Psoas muscle (tissue), 7 donors: ENCODE measurements at regions not wholly inside any gene's neighbourhood (a gene's known extent, or its start where the extent isn't known, plus 50 kb on each side); places are given as distances from the start of the nearest gene placed in this dataset.

Experiments used
- ATAC-seq, 4 donors: fragments of 200-7000 bp; cut with Tn5 transposase; one replicate each; pipeline ENCODE4 v1.9.1; 2020; ENCODE audit warnings: moderate library complexity in 3 of 4, mild to moderate bottlenecking in 2 of 4
- DNase-seq, 2 donors: peaks; one replicate each; pipeline ENCODE4 v3.0.0-alpha.2; 2020
- H3K27ac ChIP-seq: fragments of 200-600 bp; one replicate; pipeline ENCODE4 v1.8.0; 2022
- H3K27me3 ChIP-seq, 3 donors: fragments of 200-600 bp in 1 of 3; one replicate each; pipeline versions ENCODE4 v1.6.1 to v1.8.0; 2013 to 2022; ENCODE audit warnings: low read length in 2 of 3, mild to moderate bottlenecking in 2 of 3, moderate library complexity in 1 of 3; ENCODE audit not compliant: insufficient read depth in 3 of 3
- H3K36me3 ChIP-seq, 2 donors: fragments of 200-600 bp in 1 of 2; one replicate each; pipeline versions ENCODE4 v1.6.1 to v1.8.0; 2013 to 2022; ENCODE audit warnings: low read depth in 1 of 2, mild to moderate bottlenecking in 1 of 2, moderate library complexity in 1 of 2; ENCODE audit not compliant: insufficient read depth in 1 of 2
- H3K4me1 ChIP-seq: fragments of 200-600 bp; one replicate; pipeline ENCODE4 v1.8.0; 2022
- H3K4me3 ChIP-seq: fragments of 200-600 bp; one replicate; pipeline ENCODE4 v1.8.0; 2022; ENCODE audit warnings: mild to moderate bottlenecking
- H3K9me3 ChIP-seq: fragments of 200-600 bp; one replicate; pipeline ENCODE4 v1.8.0; 2022
- WGBS, 3 donors: extraction: QIAGEN DNeasy Blood & Tissue Kit; methylation state at CpG; one replicate each; pipeline versions ENCODE4 v1.1.6 to v1.1.7; 2013; 5-methylcytosine and 5-hydroxymethylcytosine counted together
- intact Hi-C, 2 donors: fragments of 100-400 bp; cut with DNase I; formaldehyde crosslinking; loops; one replicate each; pipeline versions ENCODE4 v1.11.0 to v1.14.2; 2022
- TF ChIP-seq, protein P1 (sequence below): fragments of 200-600 bp; IDR thresholded peaks from one replicate; pipeline ENCODE4 v1.8.0; 2022; ENCODE audit warnings: antibody characterized with exemption
- donor health status: healthy with polysubstance abuse.
- donor health status: DM: no; HTN: no; CAD: no; lungs with moderate emphysema.
- donor health status: Bipolar disorder and iron deficiency.
- donor health status: healthy.
- donor health status: DM: yes; HTN: yes; CAD: no.
- donor health status: DM: no; HTN: no; CAD: no.
- donor health status: DM: yes; HTN: yes; CAD: no.

DNA sequence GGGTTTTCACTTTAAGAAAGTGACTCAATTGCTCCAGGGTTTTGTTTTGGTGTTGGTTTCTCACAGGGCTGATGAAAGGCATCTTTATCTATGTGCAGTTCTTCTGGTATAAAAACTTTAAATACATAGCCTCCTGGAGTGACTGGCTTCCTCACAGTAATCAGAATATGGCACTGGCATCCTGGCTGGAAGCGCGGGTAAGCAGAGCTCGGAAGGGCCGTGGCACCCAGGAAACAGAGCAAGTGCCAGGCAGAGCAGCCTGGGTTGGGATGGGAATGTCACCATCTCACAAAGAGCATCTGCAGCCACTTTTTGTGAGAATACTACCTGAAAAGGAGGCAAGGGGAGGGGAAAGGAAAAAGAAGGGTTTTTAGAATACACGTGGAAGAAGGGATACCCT lies 534.7 kb downstream of the PLCL1 start:
- no peak for DNase-seq
- 83 to 87% (median 84%) methylated on average over 5 of the region's 5 CpGs for WGBS, 3 donors
- Histone ChIP-seq H3K36me3 (no peaks in the 10 kb centered on the region), H3K4me1 (no peaks in the 10 kb centered on the region), H3K27ac (no peak overlapping the region), H3K27me3 (peaks cover 0 to 2% (median 0%) of the 10 kb centered on the region in 3 donors), H3K4me3 (no peak overlapping the region), H3K9me3 (no peaks in the 10 kb centered on the region)
- no peak for ATAC-seq
- intact Hi-C loops, result no loop called here
- TF ChIP-seq, protein P1, sequence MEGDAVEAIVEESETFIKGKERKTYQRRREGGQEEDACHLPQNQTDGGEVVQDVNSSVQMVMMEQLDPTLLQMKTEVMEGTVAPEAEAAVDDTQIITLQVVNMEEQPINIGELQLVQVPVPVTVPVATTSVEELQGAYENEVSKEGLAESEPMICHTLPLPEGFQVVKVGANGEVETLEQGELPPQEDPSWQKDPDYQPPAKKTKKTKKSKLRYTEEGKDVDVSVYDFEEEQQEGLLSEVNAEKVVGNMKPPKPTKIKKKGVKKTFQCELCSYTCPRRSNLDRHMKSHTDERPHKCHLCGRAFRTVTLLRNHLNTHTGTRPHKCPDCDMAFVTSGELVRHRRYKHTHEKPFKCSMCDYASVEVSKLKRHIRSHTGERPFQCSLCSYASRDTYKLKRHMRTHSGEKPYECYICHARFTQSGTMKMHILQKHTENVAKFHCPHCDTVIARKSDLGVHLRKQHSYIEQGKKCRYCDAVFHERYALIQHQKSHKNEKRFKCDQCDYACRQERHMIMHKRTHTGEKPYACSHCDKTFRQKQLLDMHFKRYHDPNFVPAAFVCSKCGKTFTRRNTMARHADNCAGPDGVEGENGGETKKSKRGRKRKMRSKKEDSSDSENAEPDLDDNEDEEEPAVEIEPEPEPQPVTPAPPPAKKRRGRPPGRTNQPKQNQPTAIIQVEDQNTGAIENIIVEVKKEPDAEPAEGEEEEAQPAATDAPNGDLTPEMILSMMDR, result no peak

DNA sequence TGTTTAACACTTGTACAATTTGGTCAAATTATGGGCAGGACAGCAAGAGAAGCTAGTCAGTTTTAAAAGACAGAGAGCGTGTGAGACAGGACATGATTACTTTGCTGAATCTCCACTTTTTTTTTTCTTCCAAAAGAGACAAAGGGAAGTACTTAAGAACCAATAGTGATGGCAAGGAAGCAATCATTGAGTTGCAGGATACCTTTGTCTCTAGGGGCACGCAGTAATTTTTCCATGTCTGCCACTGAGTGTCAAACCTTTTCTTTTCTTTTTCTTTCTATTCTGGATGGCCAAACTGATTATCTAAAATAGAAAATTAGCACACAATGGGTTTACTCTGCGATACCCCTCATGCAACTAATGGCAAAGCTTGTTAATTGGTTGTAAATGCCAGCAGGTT lies 533.0 kb downstream of the PLCL1 start:
- TF ChIP-seq, protein P1, result no peak
- no peaks in the 10 kb centered on the region for H3K36me3 ChIP-seq
- ATAC-seq, result no peak
- DNase-seq, result no peak
- H3K4me3 ChIP-seq, result no peak overlapping the region
- intact Hi-C loops, result no loop called here
- H3K9me3 ChIP-seq, result no peaks in the 10 kb centered on the region
- H3K4me1 ChIP-seq, result no peaks in the 10 kb centered on the region
- 68 to 69% (median 68%) methylated on average over 3 of the region's 3 CpGs for WGBS, 3 donors
- H3K27me3 ChIP-seq, result peaks cover 0 to 2% (median 0%) of the 10 kb centered on the region in 3 donors
- no peak overlapping the region for H3K27ac ChIP-seq

DNA sequence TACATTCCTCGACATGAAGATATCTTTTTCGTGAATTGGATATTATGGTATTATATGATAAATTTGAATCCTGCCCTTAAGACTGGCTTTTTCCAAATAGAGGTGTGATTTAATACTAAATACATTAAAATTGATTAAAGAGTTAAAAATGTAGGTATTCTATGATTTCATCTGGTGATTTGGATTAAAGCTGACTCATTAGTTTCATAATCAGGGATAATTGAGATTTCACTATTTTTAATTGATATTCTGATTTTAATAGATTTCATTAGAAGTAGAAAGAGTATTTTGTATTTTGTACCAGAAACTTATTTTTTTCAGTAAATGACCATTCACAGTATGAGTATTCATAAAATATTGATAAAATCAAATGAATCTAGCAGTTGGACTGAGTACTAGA lies 524.1 kb downstream of the PLCL1 start:
- 93 to 98% (median 94%) methylated on average over 2 of the region's 2 CpGs for WGBS, 3 donors
- ATAC-seq, result no peak
- DNase-seq, result no peak

DNA sequence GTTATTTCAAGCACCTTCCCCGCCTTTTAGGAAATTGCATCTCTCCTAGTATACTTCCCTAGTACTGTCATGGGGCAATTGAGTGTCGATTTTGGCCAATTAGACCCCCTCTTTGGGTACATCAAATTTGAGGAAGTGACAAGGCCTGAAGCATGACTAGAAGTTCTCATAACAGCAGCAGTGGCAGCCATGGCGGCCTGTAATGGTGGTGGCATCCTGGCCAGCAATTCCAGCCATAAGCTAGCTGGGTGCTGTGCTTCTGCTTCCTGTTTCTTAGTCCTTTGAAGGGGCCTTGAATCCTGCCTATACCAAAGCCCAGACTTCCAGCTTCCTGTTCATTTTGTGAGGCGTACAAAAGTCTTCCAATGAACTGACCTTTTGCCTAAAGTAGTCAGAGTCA lies 523.1 kb downstream of the PLCL1 start:
- TF ChIP-seq, protein P1, result no peak
- no peak for DNase-seq
- no peaks in the 10 kb centered on the region for H3K27me3 ChIP-seq
- no peak for ATAC-seq
- H3K4me3 ChIP-seq, result no peak overlapping the region
- intact Hi-C loops, result no loop called here
- H3K9me3 ChIP-seq, result no peaks in the 10 kb centered on the region
- WGBS, 3 donors, result 88 to 97% (median 93%) methylated on average over 4 of the region's 4 CpGs
- no peak overlapping the region for H3K27ac ChIP-seq
- H3K36me3 ChIP-seq, result no peaks in the 10 kb centered on the region
- H3K4me1 ChIP-seq, result no peaks in the 10 kb centered on the region

More for the DNA sequence above, 524.1 kb downstream of the PLCL1 start:
- H3K27ac ChIP-seq, result no peak overlapping the region
- H3K4me1 ChIP-seq, result no peaks in the 10 kb centered on the region
- no peaks in the 10 kb centered on the region for H3K36me3 ChIP-seq
- intact Hi-C loops, result no loop called here
- TF ChIP-seq, protein P1, result no peak
- H3K4me3 ChIP-seq, result no peak overlapping the region
- no peaks in the 10 kb centered on the region for H3K9me3 ChIP-seq
- no peaks in the 10 kb centered on the region for H3K27me3 ChIP-seq

DNA sequence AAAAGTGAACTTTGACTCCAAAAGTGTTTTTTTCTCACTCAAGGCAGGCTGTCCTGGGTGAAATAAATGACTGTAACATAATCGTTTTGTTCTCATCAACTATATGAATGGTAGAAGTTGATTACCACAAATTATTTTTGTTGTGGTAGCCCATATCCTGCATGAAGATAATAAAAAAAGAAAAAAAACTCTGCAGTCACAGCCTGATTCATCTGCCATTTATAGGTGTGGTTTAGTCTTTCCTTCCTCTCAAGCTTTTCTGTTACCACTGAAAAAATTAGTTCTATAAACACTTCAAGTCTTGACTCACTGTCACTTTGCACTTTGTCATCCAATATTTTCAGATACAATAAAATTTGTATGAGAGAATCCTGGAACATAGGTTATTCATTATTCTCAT lies 522.0 kb downstream of the PLCL1 start:
- intact Hi-C loops, result no loop called here
- no peak for ATAC-seq
- DNase-seq, result no peak

More for the DNA sequence above, 522.0 kb downstream of the PLCL1 start:
- Histone ChIP-seq H3K36me3 (no peaks in the 10 kb centered on the region), H3K4me3 (no peak overlapping the region), H3K27ac (no peak overlapping the region), H3K27me3 (no peaks in the 10 kb centered on the region), H3K4me1 (no peaks in the 10 kb centered on the region), H3K9me3 (no peaks in the 10 kb centered on the region)
- WGBS, 3 donors, result 51 to 65% (median 62%) methylated on average over 1 of the region's 1 CpG
- TF ChIP-seq, protein P1, result no peak
